AG04449 (cell line): ENCODE measurements at regions not wholly inside any gene's neighbourhood (a gene's known extent, or its start where the extent isn't known, plus 50 kb on each side); places are given as distances from the start of the nearest gene placed in this dataset.

ENCODE experiments used
- CTCF ChIA-PET: fragments of 350-600 bp; formaldehyde crosslinking; extraction: SDS; loops from one replicate; lab custom pipeline; 2021; ENCODE audit warnings: antibody characterized with exemption; lab: Yijun Ruan, JAX
- POLR2A ChIA-PET: fragments of 400-600, 350-600 bp; formaldehyde crosslinking; extraction: SDS; loops from one replicate; lab custom pipeline; 2020; ENCODE audit warnings: antibody characterized with exemption, inconsistent platforms; lab: Yijun Ruan, JAX
- DNase-seq: peaks from one replicate; pipeline ENCODE4 v3.0.0-alpha.2; 2010; ENCODE audit warnings: low read depth, low spot score
- H3K4me3 ChIP-seq: 2 replicates; pipeline ENCODE4 v1.5.1; 2011; ENCODE audit warnings: low read depth, mild to moderate bottlenecking, control low read depth, low read length
- TF ChIP-seq, protein P1 (sequence below): IDR thresholded peaks from one replicate; pipeline ENCODE4 v1.5.1; 2011; ENCODE audit warnings: mild to moderate bottlenecking, moderate library complexity, low read length, control low read depth, inconsistent platforms; ENCODE audit not compliant: insufficient read depth; ENCODE audit errors: missing control alignments

DNA sequence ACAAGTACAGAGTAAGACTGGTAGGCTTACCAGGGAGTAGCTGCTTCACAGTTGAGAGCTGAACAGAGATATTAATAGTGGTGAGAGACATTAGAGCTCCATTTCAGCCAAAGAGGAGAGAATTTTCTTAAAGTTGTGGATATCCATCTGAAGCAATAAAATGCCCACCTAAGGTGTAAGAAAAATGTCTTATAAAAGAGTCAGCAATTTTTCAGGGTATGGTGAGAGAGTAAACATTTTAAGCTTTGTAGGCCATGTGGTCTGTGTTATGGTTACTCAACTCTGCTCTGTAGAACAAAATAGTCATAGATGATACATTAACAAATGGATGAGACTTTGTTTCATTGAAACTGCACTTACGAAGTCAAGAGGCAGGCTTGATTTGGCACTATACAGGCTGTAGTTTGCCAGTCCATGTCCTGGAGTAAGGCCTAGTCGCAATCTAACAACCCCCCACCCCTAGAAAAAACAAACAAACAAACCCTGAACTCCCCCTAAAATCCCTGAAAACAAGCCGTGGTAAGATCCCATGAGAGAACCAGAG is 945.4 kb upstream of the SEMA6A start:
- ChIA-PET POLR2A (no interaction called here), CTCF (no interaction called here)
- no peak for DNase-seq
- no peak overlapping the region for H3K4me3 ChIP-seq
- TF ChIP-seq, protein P1, sequence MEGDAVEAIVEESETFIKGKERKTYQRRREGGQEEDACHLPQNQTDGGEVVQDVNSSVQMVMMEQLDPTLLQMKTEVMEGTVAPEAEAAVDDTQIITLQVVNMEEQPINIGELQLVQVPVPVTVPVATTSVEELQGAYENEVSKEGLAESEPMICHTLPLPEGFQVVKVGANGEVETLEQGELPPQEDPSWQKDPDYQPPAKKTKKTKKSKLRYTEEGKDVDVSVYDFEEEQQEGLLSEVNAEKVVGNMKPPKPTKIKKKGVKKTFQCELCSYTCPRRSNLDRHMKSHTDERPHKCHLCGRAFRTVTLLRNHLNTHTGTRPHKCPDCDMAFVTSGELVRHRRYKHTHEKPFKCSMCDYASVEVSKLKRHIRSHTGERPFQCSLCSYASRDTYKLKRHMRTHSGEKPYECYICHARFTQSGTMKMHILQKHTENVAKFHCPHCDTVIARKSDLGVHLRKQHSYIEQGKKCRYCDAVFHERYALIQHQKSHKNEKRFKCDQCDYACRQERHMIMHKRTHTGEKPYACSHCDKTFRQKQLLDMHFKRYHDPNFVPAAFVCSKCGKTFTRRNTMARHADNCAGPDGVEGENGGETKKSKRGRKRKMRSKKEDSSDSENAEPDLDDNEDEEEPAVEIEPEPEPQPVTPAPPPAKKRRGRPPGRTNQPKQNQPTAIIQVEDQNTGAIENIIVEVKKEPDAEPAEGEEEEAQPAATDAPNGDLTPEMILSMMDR, result no peak

- TF ChIP-seq, protein P1, result no peak
- H3K4me3 ChIP-seq, result no peak overlapping the region
- DNase-seq, result no peak
- ChIA-PET POLR2A (no interaction called here), CTCF (no interaction called here)
Observed at GRCh38 chr5:117504305-117504704, 929.7 kb upstream of the SEMA6A start.

GRCh38 chr5:117497601-117498000 is 923.0 kb upstream of the SEMA6A start:
- ChIA-PET CTCF (no interaction called here), POLR2A (no interaction called here)

GRCh38 chr5:117496801-117497200 is 922.2 kb upstream of the SEMA6A start:
- no peak overlapping the region for H3K4me3 ChIP-seq
- CTCF ChIA-PET, result no interaction called here
- DNase-seq, result no peak
- TF ChIP-seq, protein P1, result no peak
- POLR2A ChIA-PET, result no interaction called here

More at GRCh38 chr5:117497601-117498000, 923.0 kb upstream of the SEMA6A start:
- no peak overlapping the region for H3K4me3 ChIP-seq
- DNase-seq, result no peak
- TF ChIP-seq, protein P1, result no peak

DNA sequence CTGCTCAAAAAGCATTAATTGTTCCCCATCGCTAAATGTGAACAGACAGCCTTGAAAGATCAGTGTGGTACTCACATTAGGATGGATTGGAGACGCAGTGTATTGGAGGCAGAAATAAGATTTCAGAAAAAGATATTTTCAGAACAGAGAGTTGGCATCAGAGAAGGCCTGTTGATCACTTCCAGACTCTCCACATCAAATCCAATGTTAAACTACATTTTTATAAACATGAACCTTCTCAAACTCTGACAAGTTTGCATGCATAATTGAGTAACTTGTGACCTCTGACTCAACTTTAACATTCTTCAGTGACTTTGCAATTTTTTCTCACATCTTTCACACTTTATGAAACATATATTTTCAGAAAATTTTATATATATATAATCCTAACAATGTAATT is 919.6 kb upstream of the SEMA6A start:
- POLR2A ChIA-PET, result no interaction called here
- no peak overlapping the region for H3K4me3 ChIP-seq
- TF ChIP-seq, protein P1, result no peak
- CTCF ChIA-PET, result no interaction called here
- no peak for DNase-seq

- no peak overlapping the region for H3K4me3 ChIP-seq
- ChIA-PET POLR2A (no interaction called here), CTCF (no interaction called here)
- no peak for DNase-seq
- TF ChIP-seq, protein P1, result no peak
Observed at GRCh38 chr5:117488976-117489500, 914.4 kb upstream of the SEMA6A start.
